OCI-LY7 (cell line): ENCODE measurements at regions not wholly inside any gene's neighbourhood (a gene's known extent, or its start where the extent isn't known, plus 50 kb on each side); places are given as distances from the start of the nearest gene placed in this dataset.

Experiments
- BruUV-seq: library from RNA; stranded (reverse); fragments of 400-500 nt; replicated peaks from 2 replicates; lab custom pipeline; 2021; lab: Mats Ljungman, UMichigan
- CTCF ChIA-PET: fragments of 300-600 bp; sonication (Branson Sonifier 250); formaldehyde crosslinking; loops from one replicate; lab custom pipeline; 2022; ENCODE audit warnings: antibody characterized with exemption; ENCODE audit not compliant: unreplicated experiment; lab: Charles Lee
- POLR2A ChIA-PET: fragments of 300-600 bp; sonication (Branson Sonifier 250); formaldehyde crosslinking; loops from one replicate; lab custom pipeline; 2022; ENCODE audit warnings: antibody characterized with exemption; lab: Charles Lee
- DNase-seq: peaks from one replicate; pipeline ENCODE4 v3.0.0-alpha.2; 2015; ENCODE audit warnings: low spot score
- H2AFZ ChIP-seq: fragments of 200-600 bp; sonication (generic), shearing (Covaris generic); 2 replicates; pipeline ENCODE4 v1.6.1; 2014; ENCODE audit warnings: mild to moderate bottlenecking, antibody characterized with exemption, low read length, moderate library complexity
- H3K27ac ChIP-seq: fragments of 200-600 bp; sonication (generic); 2 replicates; pipeline ENCODE4 v1.5.1; 2014; ENCODE audit warnings: mixed run types, low read depth, mild to moderate bottlenecking, moderate library complexity, low read length, inconsistent platforms; ENCODE audit not compliant: poor library complexity, severe bottlenecking
- H3K36me3 ChIP-seq: fragments of 200-600 bp; sonication (generic); 2 replicates; pipeline ENCODE4 v1.6.1; 2014; ENCODE audit warnings: mild to moderate bottlenecking, antibody characterized with exemption, low read length, moderate library complexity, mixed read lengths; ENCODE audit not compliant: insufficient read depth
- H3K4me1 ChIP-seq: fragments of 200-600 bp; sonication (generic); 2 replicates; pipeline ENCODE4 v1.5.1; 2014; ENCODE audit warnings: mild to moderate bottlenecking, low read length; ENCODE audit not compliant: insufficient read depth, poor library complexity, severe bottlenecking
- H3K4me2 ChIP-seq: fragments of 200-600 bp; sonication (generic); 2 replicates; pipeline ENCODE4 v1.6.1; 2014; ENCODE audit warnings: mild to moderate bottlenecking, low read length
- H3K4me3 ChIP-seq: fragments of 200-600 bp; sonication (generic); 2 replicates; pipeline ENCODE4 v1.5.1; 2014; ENCODE audit warnings: mild to moderate bottlenecking, low read depth, low read length; ENCODE audit not compliant: poor library complexity, severe bottlenecking
- H3K79me2 ChIP-seq: fragments of 200-600 bp; sonication (generic); 2 replicates; pipeline ENCODE4 v1.6.1; 2016; ENCODE audit warnings: low read depth, mild to moderate bottlenecking, low read length, moderate library complexity, mixed read lengths; ENCODE audit not compliant: insufficient read depth
- H3K9me2 ChIP-seq: fragments of 200-600 bp; sonication (generic); 2 replicates; pipeline ENCODE4 v1.6.1; 2016; ENCODE audit warnings: mild to moderate bottlenecking, low read length, mixed read lengths; ENCODE audit not compliant: insufficient read depth
- H3K9me3 ChIP-seq: fragments of 200-600 bp; sonication (generic); 2 replicates; pipeline ENCODE4 v1.6.1; 2014; ENCODE audit warnings: mild to moderate bottlenecking, mixed run types, low read length, mixed read lengths
- H4K20me1 ChIP-seq: fragments of 200-600 bp; sonication (generic); 2 replicates; pipeline ENCODE4 v1.6.1; 2014; ENCODE audit warnings: mild to moderate bottlenecking, antibody characterized with exemption, low read length, moderate library complexity, mixed read lengths; ENCODE audit not compliant: insufficient read depth
- EZH2phosphoT487 ChIP-seq: fragments of 200-600 bp; sonication (generic); IDR thresholded peaks from 2 replicates; pipeline ENCODE4 v1.6.1; 2018; ENCODE audit warnings: low read depth, borderline replicate concordance, mild to moderate bottlenecking, mixed run types, antibody characterized with exemption, low read length, moderate library complexity, mixed read lengths
- intact Hi-C: fragments of 100-400 bp; cut with micrococcal nuclease; formaldehyde crosslinking; loops from one replicate; pipeline ENCODE4 v1.10.0; 2022; ENCODE audit not compliant: unreplicated experiment
- TF ChIP-seq, protein P1 (sequence below): fragments of 200-600 bp; sonication (generic); conservative IDR thresholded peaks from 2 replicates; pipeline ENCODE4 v1.5.1; 2014; ENCODE audit warnings: mild to moderate bottlenecking, antibody characterized with exemption, low read length, moderate library complexity, mixed read lengths

DNA sequence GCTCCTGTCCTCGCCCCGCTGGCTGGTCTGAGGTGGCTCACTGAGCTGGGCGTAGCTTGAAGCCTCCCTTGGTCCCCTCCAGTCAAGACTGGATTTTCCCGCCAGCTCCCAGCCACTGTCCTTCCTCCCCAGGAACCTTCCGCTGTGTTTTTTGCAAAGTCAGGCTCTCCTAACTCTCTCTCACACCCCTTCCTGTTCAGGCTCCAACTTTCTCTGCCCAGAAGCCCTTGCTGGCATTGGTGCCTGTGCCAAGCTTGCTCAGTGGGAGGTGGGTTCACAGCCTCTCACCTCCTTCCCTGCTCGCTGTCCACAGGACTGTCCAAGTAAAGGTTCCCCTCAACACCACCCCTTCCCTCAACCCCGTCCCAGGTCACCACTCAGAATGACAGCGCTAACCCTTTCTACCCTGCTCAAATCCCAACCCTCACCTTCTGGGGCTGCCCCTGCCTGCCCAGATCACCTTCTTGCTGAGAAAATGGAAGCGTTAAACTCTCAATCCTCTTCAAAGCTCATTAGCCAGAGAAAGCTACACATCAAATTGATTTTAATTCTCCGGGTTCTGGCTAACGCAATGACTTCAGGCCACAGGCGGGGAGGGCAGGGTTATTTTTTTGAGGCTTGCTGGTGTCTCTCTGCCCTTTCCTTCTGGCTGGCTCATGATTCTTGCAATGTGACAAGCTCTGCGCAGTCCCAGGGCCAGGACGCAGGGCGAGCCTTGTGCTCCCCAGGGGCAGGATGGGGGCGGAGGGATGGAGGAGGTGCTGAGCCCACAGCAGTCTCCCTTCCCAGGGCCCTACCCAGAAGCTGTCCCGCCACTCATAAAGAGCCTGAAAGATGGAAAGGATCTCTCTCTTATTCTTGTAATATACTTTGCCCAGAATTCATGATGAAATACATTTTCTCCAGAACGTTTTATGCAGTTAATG lies 357.2 kb upstream of the TNRC6C start:
- H3K9me2 ChIP-seq: no peaks in the 10 kb centered on the region
- H3K4me1 ChIP-seq: no peaks in the 10 kb centered on the region
- no peaks in the 10 kb centered on the region for H3K36me3 ChIP-seq
- no peaks in the 10 kb centered on the region for H3K9me3 ChIP-seq
- no peak overlapping the region for H3K4me2 ChIP-seq
- no peaks in the 10 kb centered on the region for H4K20me1 ChIP-seq
- ChIA-PET CTCF (no interaction called here), POLR2A (no interaction called here)
- no peak overlapping the region for H3K27ac ChIP-seq
- TF ChIP-seq EZH2phosphoT487: no peak
- TF ChIP-seq, protein P1, sequence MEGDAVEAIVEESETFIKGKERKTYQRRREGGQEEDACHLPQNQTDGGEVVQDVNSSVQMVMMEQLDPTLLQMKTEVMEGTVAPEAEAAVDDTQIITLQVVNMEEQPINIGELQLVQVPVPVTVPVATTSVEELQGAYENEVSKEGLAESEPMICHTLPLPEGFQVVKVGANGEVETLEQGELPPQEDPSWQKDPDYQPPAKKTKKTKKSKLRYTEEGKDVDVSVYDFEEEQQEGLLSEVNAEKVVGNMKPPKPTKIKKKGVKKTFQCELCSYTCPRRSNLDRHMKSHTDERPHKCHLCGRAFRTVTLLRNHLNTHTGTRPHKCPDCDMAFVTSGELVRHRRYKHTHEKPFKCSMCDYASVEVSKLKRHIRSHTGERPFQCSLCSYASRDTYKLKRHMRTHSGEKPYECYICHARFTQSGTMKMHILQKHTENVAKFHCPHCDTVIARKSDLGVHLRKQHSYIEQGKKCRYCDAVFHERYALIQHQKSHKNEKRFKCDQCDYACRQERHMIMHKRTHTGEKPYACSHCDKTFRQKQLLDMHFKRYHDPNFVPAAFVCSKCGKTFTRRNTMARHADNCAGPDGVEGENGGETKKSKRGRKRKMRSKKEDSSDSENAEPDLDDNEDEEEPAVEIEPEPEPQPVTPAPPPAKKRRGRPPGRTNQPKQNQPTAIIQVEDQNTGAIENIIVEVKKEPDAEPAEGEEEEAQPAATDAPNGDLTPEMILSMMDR: no peak
- no peaks in the 10 kb centered on the region for H3K79me2 ChIP-seq
- H2AFZ ChIP-seq: no peak overlapping the region
- no peak overlapping the region for H3K4me3 ChIP-seq
- intact Hi-C loops: no loop called here
- BruUV-seq: no TSS peak
- DNase-seq: no peak

DNA sequence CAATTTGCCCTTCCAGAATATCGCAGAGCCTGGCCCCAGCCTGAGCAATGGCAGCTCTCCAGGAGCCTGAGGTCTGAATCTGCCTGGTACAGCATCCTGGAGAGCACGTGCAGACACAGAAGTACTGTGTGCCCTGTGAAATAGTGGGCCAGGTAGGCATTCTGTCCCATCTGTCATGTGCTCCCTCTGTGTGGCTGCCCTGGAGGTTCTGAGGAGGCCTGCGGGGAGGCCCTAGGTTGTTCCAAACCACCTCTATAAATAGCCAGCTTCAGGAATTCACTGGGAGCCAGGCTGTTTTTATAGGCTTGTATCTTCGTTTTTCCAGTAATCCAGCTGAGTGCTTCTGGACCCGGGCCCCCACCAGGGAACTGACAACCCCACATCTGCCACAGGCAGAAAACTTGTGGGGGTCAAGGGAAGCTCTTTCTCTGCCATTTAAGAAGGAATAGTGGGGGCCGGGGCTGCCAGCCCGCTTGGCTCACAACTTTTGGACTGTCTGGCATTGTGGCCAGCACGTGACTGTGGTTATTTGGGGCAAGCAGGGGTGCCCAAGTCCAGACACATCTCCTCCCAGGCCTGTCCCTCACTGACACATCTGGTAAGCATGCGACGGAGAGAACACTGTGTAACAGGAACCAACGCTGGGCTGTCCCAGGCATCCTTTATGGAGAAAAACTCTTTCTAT lies 356.3 kb upstream of the TNRC6C start:
- no peak overlapping the region for H2AFZ ChIP-seq
- DNase-seq: no peak
- H3K4me2 ChIP-seq: no peak overlapping the region
- no peaks in the 10 kb centered on the region for H3K4me1 ChIP-seq
- no peaks in the 10 kb centered on the region for H3K79me2 ChIP-seq
- H3K9me3 ChIP-seq: no peaks in the 10 kb centered on the region
- H3K4me3 ChIP-seq: no peak overlapping the region
- intact Hi-C loops: no loop called here
- H3K9me2 ChIP-seq: no peaks in the 10 kb centered on the region
- no peaks in the 10 kb centered on the region for H3K36me3 ChIP-seq
- H3K27ac ChIP-seq: no peak overlapping the region
- no peak for TF ChIP-seq EZH2phosphoT487
- TF ChIP-seq, protein P1: no peak
- no TSS peak for BruUV-seq
- H4K20me1 ChIP-seq: no peaks in the 10 kb centered on the region
- ChIA-PET POLR2A (interaction anchor here (0.6 kb wide), 1 partner anchor 335 kb away, joined by 4 read pairs; no protein-coding TSS in a partner anchor), CTCF (no interaction called here)
